ENCODE measurements at regions not wholly inside any gene's neighbourhood (a gene's known extent, or its start where the extent isn't known, plus 50 kb on each side); places are given as distances from the start of the nearest gene placed in this dataset.

- TF ChIP-seq ELF4 (IDR thresholded peaks at IDR 0.05) (no peak), TARDBP (IDR thresholded peaks at IDR 0.05) (no peak)
Measured at GRCh38 chr17:31736855-31737625, 122.0 kb downstream of the COPRS start.

Data from HEK293T (cell line).